ENCODE measurements at regions not wholly inside any gene's neighbourhood (a gene's known extent, or its start where the extent isn't known, plus 50 kb on each side); places are given as distances from the start of the nearest gene placed in this dataset.

GRCh38 chr13:38283346-38283745, 66.3 kb upstream of the UFM1 start:
- no peaks in the 10 kb centered on the region for H4K20me1 ChIP-seq (ENCODE audit: insufficient read depth)
- H3K9ac ChIP-seq (ENCODE audit: low read length): no peak overlapping the region
- H2AFZ ChIP-seq (ENCODE audit: low read depth, low read length): no peak overlapping the region
- H3K9me2 ChIP-seq (ENCODE audit: insufficient read depth, low read length): no peaks in the 10 kb centered on the region
- no peak overlapping the region for H3K4me3 ChIP-seq (ENCODE audit: low read length)
- no peaks in the 10 kb centered on the region for H3F3A ChIP-seq (ENCODE audit: insufficient read depth, low read length, poor library complexity, severe bottlenecking)
- no peak overlapping the region for H3K27ac ChIP-seq (ENCODE audit: low read length)
- TF ChIP-seq SMC3 (conservative IDR thresholded peaks at IDR 0.05; ENCODE audit: poor library complexity): no peak
- no peak for TF ChIP-seq TAF1 (IDR thresholded peaks at IDR 0.05; ENCODE audit: low read depth)
- TF ChIP-seq MXI1 (conservative IDR thresholded peaks at IDR 0.05; ENCODE audit: poor library complexity, severe bottlenecking): no peak
- TF ChIP-seq REST (IDR thresholded peaks at IDR 0.05; ENCODE audit: borderline replicate concordance): no peak
- no peak for TF ChIP-seq EP300 (conservative IDR thresholded peaks at IDR 0.05; ENCODE audit: poor library complexity, severe bottlenecking)
- no peak for TF ChIP-seq EZH2 (IDR thresholded peaks at IDR 0.05; ENCODE audit: borderline replicate concordance, insufficient read depth, low read length, poor library complexity, severe bottlenecking)
- TF ChIP-seq, protein P1, sequence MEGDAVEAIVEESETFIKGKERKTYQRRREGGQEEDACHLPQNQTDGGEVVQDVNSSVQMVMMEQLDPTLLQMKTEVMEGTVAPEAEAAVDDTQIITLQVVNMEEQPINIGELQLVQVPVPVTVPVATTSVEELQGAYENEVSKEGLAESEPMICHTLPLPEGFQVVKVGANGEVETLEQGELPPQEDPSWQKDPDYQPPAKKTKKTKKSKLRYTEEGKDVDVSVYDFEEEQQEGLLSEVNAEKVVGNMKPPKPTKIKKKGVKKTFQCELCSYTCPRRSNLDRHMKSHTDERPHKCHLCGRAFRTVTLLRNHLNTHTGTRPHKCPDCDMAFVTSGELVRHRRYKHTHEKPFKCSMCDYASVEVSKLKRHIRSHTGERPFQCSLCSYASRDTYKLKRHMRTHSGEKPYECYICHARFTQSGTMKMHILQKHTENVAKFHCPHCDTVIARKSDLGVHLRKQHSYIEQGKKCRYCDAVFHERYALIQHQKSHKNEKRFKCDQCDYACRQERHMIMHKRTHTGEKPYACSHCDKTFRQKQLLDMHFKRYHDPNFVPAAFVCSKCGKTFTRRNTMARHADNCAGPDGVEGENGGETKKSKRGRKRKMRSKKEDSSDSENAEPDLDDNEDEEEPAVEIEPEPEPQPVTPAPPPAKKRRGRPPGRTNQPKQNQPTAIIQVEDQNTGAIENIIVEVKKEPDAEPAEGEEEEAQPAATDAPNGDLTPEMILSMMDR (IDR thresholded peaks at IDR 0.05; ENCODE audit: poor library complexity, severe bottlenecking): no peak
- no peaks in the 10 kb centered on the region for H3K9me3 ChIP-seq (ENCODE audit: low read length)
- no peaks in the 10 kb centered on the region for H3K36me3 ChIP-seq (ENCODE audit: insufficient read depth, low read length)
- H3K79me2 ChIP-seq (replicated peaks; ENCODE audit: insufficient read depth, low read length): no peaks in the 10 kb centered on the region
- no peaks in the 10 kb centered on the region for H3K27me3 ChIP-seq (ENCODE audit: insufficient read depth, low read depth, low read length)
- H3K4me2 ChIP-seq (ENCODE audit: low read length): no peak overlapping the region

- Histone ChIP-seq H3K9ac (ENCODE audit: low read length) (no peak overlapping the region), H3K79me2 (replicated peaks; ENCODE audit: insufficient read depth, low read length) (no peaks in the 10 kb centered on the region), H2AFZ (ENCODE audit: low read depth, low read length) (no peak overlapping the region), H3K4me3 (ENCODE audit: low read length) (no peak overlapping the region), H3K9me2 (ENCODE audit: insufficient read depth, low read length) (no peaks in the 10 kb centered on the region), H3K36me3 (ENCODE audit: insufficient read depth, low read length) (no peaks in the 10 kb centered on the region), H3K27ac (ENCODE audit: low read length) (no peak overlapping the region), H3K9me3 (ENCODE audit: low read length) (no peaks in the 10 kb centered on the region), H3K4me2 (ENCODE audit: low read length) (no peak overlapping the region), H4K20me1 (ENCODE audit: insufficient read depth) (no peaks in the 10 kb centered on the region), H3F3A (ENCODE audit: insufficient read depth, low read length, poor library complexity, severe bottlenecking) (no peaks in the 10 kb centered on the region), H3K27me3 (ENCODE audit: insufficient read depth, low read depth, low read length) (no peaks in the 10 kb centered on the region)
- TF ChIP-seq, protein P1 (IDR thresholded peaks at IDR 0.05; ENCODE audit: poor library complexity, severe bottlenecking): no peak
- TF ChIP-seq RAD21 (conservative IDR thresholded peaks at IDR 0.05) (no peak), EZH2 (IDR thresholded peaks at IDR 0.05; ENCODE audit: borderline replicate concordance, insufficient read depth, low read length, poor library complexity, severe bottlenecking) (no peak), REST (IDR thresholded peaks at IDR 0.05; ENCODE audit: borderline replicate concordance) (no peak), EP300 (conservative IDR thresholded peaks at IDR 0.05; ENCODE audit: poor library complexity, severe bottlenecking) (no peak), MXI1 (conservative IDR thresholded peaks at IDR 0.05; ENCODE audit: poor library complexity, severe bottlenecking) (no peak)
Measured at GRCh38 chr13:38265132-38265497, 84.5 kb upstream of the UFM1 start.
